Parathyroid adenoma (tissue), 2 donors: ENCODE measurements at regions not wholly inside any gene's neighbourhood (a gene's known extent, or its start where the extent isn't known, plus 50 kb on each side); places are given as distances from the start of the nearest gene placed in this dataset.

ENCODE experiments used
- H2AFZ ChIP-seq: fragments of 300-600 bp; sonication (generic); one replicate; pipeline ENCODE4 v1.7.0; 2017; ENCODE audit warnings: antibody characterized with exemption, mild to moderate bottlenecking
- H3K27ac ChIP-seq: fragments of 300-600 bp; sonication (generic); one replicate; pipeline ENCODE4 v1.7.0; 2017
- H3K27me3 ChIP-seq: fragments of 300-600 bp; sonication (generic); one replicate; pipeline ENCODE4 v1.7.0; 2017; ENCODE audit warnings: low read length; ENCODE audit not compliant: control insufficient read depth, insufficient read depth
- H3K36me3 ChIP-seq: fragments of 300-600 bp; sonication (generic); one replicate; pipeline ENCODE4 v1.7.0; 2017; ENCODE audit warnings: low read length; ENCODE audit not compliant: control insufficient read depth, insufficient read depth
- H3K4me1 ChIP-seq: fragments of 300-600 bp; sonication (generic); one replicate; pipeline ENCODE4 v1.7.0; 2017; ENCODE audit warnings: control low read depth
- H3K4me2 ChIP-seq: fragments of 300-600 bp; sonication (generic); one replicate; pipeline ENCODE4 v1.7.0; 2017; ENCODE audit warnings: low read length
- H3K4me3 ChIP-seq: fragments of 300-600 bp; sonication (generic); one replicate; pipeline ENCODE4 v1.7.0; 2017; ENCODE audit warnings: low read depth, low read length
- H3K79me2 ChIP-seq: fragments of 300-600 bp; sonication (generic); one replicate; pipeline ENCODE4 v1.7.0; 2017; ENCODE audit warnings: control low read depth
- H3K9ac ChIP-seq: fragments of 300-600 bp; sonication (generic); one replicate; pipeline ENCODE4 v1.7.0; 2017; ENCODE audit warnings: mild to moderate bottlenecking
- H3K9me3 ChIP-seq: fragments of 300-600 bp; sonication (generic); one replicate; pipeline ENCODE4 v1.7.0; 2017; ENCODE audit warnings: low read length; ENCODE audit not compliant: control insufficient read depth
- TF ChIP-seq, protein P1 (sequence below): fragments of 300-600 bp; sonication (generic); IDR thresholded peaks from one replicate; pipeline ENCODE4 v1.7.0; 2017; ENCODE audit warnings: antibody characterized with exemption, mild to moderate bottlenecking
- donor health status: primary hyperparathyroidism.

- Histone ChIP-seq H3K9ac (no peak overlapping the region), H3K4me1 (no peaks in the 10 kb centered on the region), H3K36me3 (no peaks in the 10 kb centered on the region), H3K4me3 (no peak overlapping the region), H3K27ac (no peak overlapping the region), H2AFZ (no peak overlapping the region), H3K9me3 (no peaks in the 10 kb centered on the region), H3K27me3 (no peaks in the 10 kb centered on the region), H3K4me2 (no peak overlapping the region), H3K79me2 (no peaks in the 10 kb centered on the region)
- TF ChIP-seq, protein P1, sequence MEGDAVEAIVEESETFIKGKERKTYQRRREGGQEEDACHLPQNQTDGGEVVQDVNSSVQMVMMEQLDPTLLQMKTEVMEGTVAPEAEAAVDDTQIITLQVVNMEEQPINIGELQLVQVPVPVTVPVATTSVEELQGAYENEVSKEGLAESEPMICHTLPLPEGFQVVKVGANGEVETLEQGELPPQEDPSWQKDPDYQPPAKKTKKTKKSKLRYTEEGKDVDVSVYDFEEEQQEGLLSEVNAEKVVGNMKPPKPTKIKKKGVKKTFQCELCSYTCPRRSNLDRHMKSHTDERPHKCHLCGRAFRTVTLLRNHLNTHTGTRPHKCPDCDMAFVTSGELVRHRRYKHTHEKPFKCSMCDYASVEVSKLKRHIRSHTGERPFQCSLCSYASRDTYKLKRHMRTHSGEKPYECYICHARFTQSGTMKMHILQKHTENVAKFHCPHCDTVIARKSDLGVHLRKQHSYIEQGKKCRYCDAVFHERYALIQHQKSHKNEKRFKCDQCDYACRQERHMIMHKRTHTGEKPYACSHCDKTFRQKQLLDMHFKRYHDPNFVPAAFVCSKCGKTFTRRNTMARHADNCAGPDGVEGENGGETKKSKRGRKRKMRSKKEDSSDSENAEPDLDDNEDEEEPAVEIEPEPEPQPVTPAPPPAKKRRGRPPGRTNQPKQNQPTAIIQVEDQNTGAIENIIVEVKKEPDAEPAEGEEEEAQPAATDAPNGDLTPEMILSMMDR: no peak
These were observed 120.3 kb upstream of the PTPRZ1 start for GRCh38 chr7:121752706-121753105.

GRCh38 chr7:121748546-121748945 is 124.4 kb upstream of the PTPRZ1 start:
- Histone ChIP-seq H3K4me1 (no peaks in the 10 kb centered on the region), H2AFZ (no peak overlapping the region), H3K27ac (no peak overlapping the region), H3K4me3 (no peak overlapping the region), H3K9ac (no peak overlapping the region), H3K9me3 (no peaks in the 10 kb centered on the region), H3K79me2 (no peaks in the 10 kb centered on the region), H3K4me2 (no peak overlapping the region), H3K27me3 (no peaks in the 10 kb centered on the region), H3K36me3 (no peaks in the 10 kb centered on the region)
- TF ChIP-seq, protein P1: no peak

DNA sequence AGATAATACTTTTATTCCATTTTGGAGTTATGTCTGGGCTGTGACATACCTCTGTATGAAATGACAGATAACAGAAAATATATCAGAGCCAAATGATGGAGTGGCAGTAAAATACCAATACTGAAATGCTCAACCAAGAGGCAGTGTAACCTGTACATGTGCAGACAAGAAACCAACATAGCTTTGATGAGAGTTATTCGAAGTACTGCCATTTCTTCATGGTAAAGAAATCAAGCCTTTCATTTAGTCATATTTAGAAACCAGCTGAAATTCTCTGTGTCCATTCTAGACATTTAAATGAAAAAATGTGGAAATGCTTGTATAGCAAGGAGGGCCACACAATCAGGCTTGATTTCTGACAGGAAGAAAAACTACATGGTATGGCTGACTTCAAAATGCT is 127.1 kb upstream of the PTPRZ1 start:
- TF ChIP-seq, protein P1: no peak
- Histone ChIP-seq H3K4me1 (no peaks in the 10 kb centered on the region), H2AFZ (no peak overlapping the region), H3K4me2 (no peak overlapping the region), H3K9me3 (no peaks in the 10 kb centered on the region), H3K9ac (no peak overlapping the region), H3K27ac (no peak overlapping the region), H3K4me3 (no peak overlapping the region), H3K27me3 (no peaks in the 10 kb centered on the region), H3K79me2 (no peaks in the 10 kb centered on the region), H3K36me3 (no peaks in the 10 kb centered on the region)

- Histone ChIP-seq H3K4me1 (no peaks in the 10 kb centered on the region), H3K36me3 (no peaks in the 10 kb centered on the region), H2AFZ (no peak overlapping the region), H3K9ac (no peak overlapping the region), H3K79me2 (no peaks in the 10 kb centered on the region), H3K4me3 (no peak overlapping the region), H3K27me3 (no peaks in the 10 kb centered on the region), H3K4me2 (no peak overlapping the region), H3K9me3 (no peaks in the 10 kb centered on the region), H3K27ac (no peak overlapping the region)
- TF ChIP-seq, protein P1: no peak
These were observed 128.1 kb upstream of the PTPRZ1 start for GRCh38 chr7:121744877-121745276.

GRCh38 chr7:121744319-121744718 is 128.6 kb upstream of the PTPRZ1 start:
- Histone ChIP-seq H3K27me3 (no peaks in the 10 kb centered on the region), H3K4me2 (no peak overlapping the region), H3K36me3 (no peaks in the 10 kb centered on the region), H3K27ac (no peak overlapping the region), H3K4me3 (no peak overlapping the region), H3K9me3 (no peaks in the 10 kb centered on the region), H3K9ac (no peak overlapping the region), H3K79me2 (no peaks in the 10 kb centered on the region), H2AFZ (no peak overlapping the region), H3K4me1 (no peaks in the 10 kb centered on the region)
- TF ChIP-seq, protein P1: no peak
